ENCODE measurements at regions not wholly inside any gene's neighbourhood (a gene's known extent, or its start where the extent isn't known, plus 50 kb on each side); places are given as distances from the start of the nearest gene placed in this dataset.

DNA sequence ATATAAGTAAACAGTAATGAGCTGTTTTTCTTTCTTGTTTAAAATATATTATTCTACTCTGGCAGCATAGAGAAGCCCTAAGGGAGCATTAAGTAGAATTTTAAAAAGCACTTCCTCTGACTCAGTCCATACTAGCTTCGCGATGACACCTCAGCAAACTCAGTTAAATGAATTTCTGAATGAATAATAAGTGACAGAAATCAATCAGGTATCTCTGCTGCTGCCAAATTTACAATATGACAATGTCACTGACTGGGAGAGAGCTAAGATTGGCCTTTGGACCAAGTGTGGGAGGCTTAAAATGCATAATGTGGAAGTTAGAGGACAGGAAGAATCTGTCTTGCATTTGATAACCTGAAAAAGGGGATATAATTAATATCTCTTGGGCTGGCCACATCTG is 296.1 kb downstream of the HHIPL2 start:
- Mint-ChIP-seq H3K27ac (ENCODE audit: unreplicated experiment) (no peak overlapping the region), H3K36me3 (ENCODE audit: unreplicated experiment) (no peaks in the 10 kb centered on the region), H3K9me3 (ENCODE audit: unreplicated experiment) (no peaks in the 10 kb centered on the region), H3K4me1 (ENCODE audit: low read depth, unreplicated experiment) (no peaks in the 10 kb centered on the region), H3K27me3 (ENCODE audit: unreplicated experiment) (peaks cover 2% of the 10 kb centered on the region), H3K4me3 (ENCODE audit: unreplicated experiment) (no peak overlapping the region)
- TF ChIP-seq CTCF (IDR thresholded peaks at IDR 0.05; ENCODE audit: partially characterized antibody, unreplicated experiment) = no peak
- no peak for DNase-seq

GRCh38 chr1:222250376-222250775 is 297.5 kb downstream of the HHIPL2 start:
- Mint-ChIP-seq H3K4me3 (ENCODE audit: unreplicated experiment) (no peak overlapping the region), H3K27me3 (ENCODE audit: unreplicated experiment) (peaks cover 2% of the 10 kb centered on the region), H3K9me3 (ENCODE audit: unreplicated experiment) (no peaks in the 10 kb centered on the region), H3K27ac (ENCODE audit: unreplicated experiment) (no peak overlapping the region), H3K4me1 (ENCODE audit: low read depth, unreplicated experiment) (no peaks in the 10 kb centered on the region), H3K36me3 (ENCODE audit: unreplicated experiment) (no peaks in the 10 kb centered on the region)
- TF ChIP-seq CTCF (IDR thresholded peaks at IDR 0.05; ENCODE audit: partially characterized antibody, unreplicated experiment) = no peak
- DNase-seq = no peak

- H3K27me3 Mint-ChIP-seq (ENCODE audit: unreplicated experiment) = no peaks in the 10 kb centered on the region
- H3K27ac Mint-ChIP-seq (ENCODE audit: unreplicated experiment) = no peak overlapping the region
- H3K4me1 Mint-ChIP-seq (ENCODE audit: low read depth, unreplicated experiment) = no peaks in the 10 kb centered on the region
- DNase-seq = no peak
- H3K9me3 Mint-ChIP-seq (ENCODE audit: unreplicated experiment) = no peaks in the 10 kb centered on the region
- TF ChIP-seq CTCF (IDR thresholded peaks at IDR 0.05; ENCODE audit: partially characterized antibody, unreplicated experiment) = no peak
- H3K4me3 Mint-ChIP-seq (ENCODE audit: unreplicated experiment) = no peak overlapping the region
- H3K36me3 Mint-ChIP-seq (ENCODE audit: unreplicated experiment) = no peaks in the 10 kb centered on the region
Measured at GRCh38 chr1:222247811-222248310, 300.0 kb downstream of the HHIPL2 start.

GRCh38 chr1:222247081-222247480 is 300.8 kb downstream of the HHIPL2 start:
- Mint-ChIP-seq H3K9me3 (ENCODE audit: unreplicated experiment) (no peaks in the 10 kb centered on the region), H3K4me1 (ENCODE audit: low read depth, unreplicated experiment) (no peaks in the 10 kb centered on the region), H3K27ac (ENCODE audit: unreplicated experiment) (no peak overlapping the region), H3K27me3 (ENCODE audit: unreplicated experiment) (no peaks in the 10 kb centered on the region), H3K36me3 (ENCODE audit: unreplicated experiment) (no peaks in the 10 kb centered on the region), H3K4me3 (ENCODE audit: unreplicated experiment) (no peak overlapping the region)
- no peak for DNase-seq
- TF ChIP-seq CTCF (IDR thresholded peaks at IDR 0.05; ENCODE audit: partially characterized antibody, unreplicated experiment) = no peak

DNA sequence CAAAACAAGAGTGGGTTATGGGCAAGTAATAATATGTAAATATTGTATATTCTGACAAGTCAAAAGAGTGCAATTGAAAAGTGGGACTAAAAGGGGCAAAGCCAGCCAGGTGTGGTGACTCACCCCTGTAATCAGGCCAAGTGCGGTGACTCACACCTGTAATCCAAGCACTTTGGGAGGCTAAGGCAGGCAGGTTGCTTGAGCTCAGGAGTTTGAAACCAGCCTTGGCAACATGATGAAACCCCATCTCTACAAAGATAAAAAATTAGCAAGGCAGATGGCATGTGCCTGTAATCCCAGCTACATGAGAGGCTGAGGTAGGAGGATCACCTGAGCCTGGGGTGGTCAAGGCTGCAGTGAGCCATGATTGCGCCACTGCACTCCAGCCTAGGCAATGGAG is 304.0 kb downstream of the HHIPL2 start:
- no peaks in the 10 kb centered on the region for H3K9me3 Mint-ChIP-seq (ENCODE audit: unreplicated experiment)
- H3K36me3 Mint-ChIP-seq (ENCODE audit: unreplicated experiment) = no peaks in the 10 kb centered on the region
- DNase-seq = no peak
- no peak overlapping the region for H3K4me3 Mint-ChIP-seq (ENCODE audit: unreplicated experiment)
- no peaks in the 10 kb centered on the region for H3K27me3 Mint-ChIP-seq (ENCODE audit: unreplicated experiment)
- H3K4me1 Mint-ChIP-seq (ENCODE audit: low read depth, unreplicated experiment) = peaks cover 4% of the 10 kb centered on the region
- no peak for TF ChIP-seq CTCF (IDR thresholded peaks at IDR 0.05; ENCODE audit: partially characterized antibody, unreplicated experiment)
- H3K27ac Mint-ChIP-seq (ENCODE audit: unreplicated experiment) = no peak overlapping the region
